K562 (cell line): ENCODE measurements at regions not wholly inside any gene's neighbourhood (a gene's known extent, or its start where the extent isn't known, plus 50 kb on each side); places are given as distances from the start of the nearest gene placed in this dataset.

Experiments
- ATAC-seq: fragments of 200-7000 bp; cut with Tn5 transposase; 3 replicates; pipeline ENCODE4 v1.9.1; 2020; ENCODE audit warnings: moderate library complexity
- BruUV-seq: library from RNA; stranded (reverse); fragments of 400-500 nt; replicated peaks from 2 replicates; lab custom pipeline; 2021; lab: Mats Ljungman, UMichigan
- CTCF ChIA-PET: fragments of 300-600 bp; formaldehyde crosslinking; extraction: SDS; loops from one replicate; lab custom pipeline; 2021; ENCODE audit warnings: low intra/inter-chr PET ratio; lab: Yijun Ruan, JAX
- POLR2A ChIA-PET: fragments of 300-600, 350-650 bp; sonication (Branson Sonifier 250); formaldehyde crosslinking; extraction: SDS; loops from one replicate; lab custom pipeline; 2021; ENCODE audit warnings: antibody characterized with exemption, inconsistent platforms; lab: Yijun Ruan, JAX
- DNase-seq, 4 experiments: peaks; one replicate each; pipeline versions ENCODE4 v3.0.0 to v3.0.0-alpha.2; 2011 to 2018; ENCODE audit warnings: low spot score in 3 of 4, mixed read lengths in 3 of 4; ENCODE audit errors: extremely low read depth in 1 of 4
- FAIRE-seq: peaks from 2 replicates; lab custom pipeline; 2011; peaks lifted over from hg19 to GRCh38; lab: Jason Lieb, UNC
- H2AFZ ChIP-seq: 2 replicates; pipeline ENCODE4 v1.6.0; 2011; ENCODE audit warnings: low read depth, low read length, control low read depth, inconsistent platforms
- H3K27ac ChIP-seq: fragments of 200-600 bp; 3 replicates; pipeline ENCODE4 v1.8.0; 2011; ENCODE audit warnings: low read depth, mild to moderate bottlenecking, control low read depth, inconsistent platforms, low read length, moderate library complexity, mixed read lengths; ENCODE audit errors: extremely low read depth
- H3K27me3 ChIP-seq, 2 experiments: fragments of 300-600 bp in 1 of 2; 2 replicates in 1 of 2; 3 replicates in 1 of 2; pipeline versions ENCODE4 v1.6.0 to v1.8.0; 2011; ENCODE audit warnings: inconsistent platforms in 2 of 2, low read length in 2 of 2, mild to moderate bottlenecking in 1 of 2, mixed read lengths in 1 of 2, moderate library complexity in 1 of 2; ENCODE audit not compliant: control insufficient read depth in 2 of 2, insufficient read depth in 2 of 2
- H3K36me3 ChIP-seq: fragments of 300-600 bp; 3 replicates; pipeline ENCODE4 v1.8.0; 2011; ENCODE audit warnings: mild to moderate bottlenecking, low read length, inconsistent platforms; ENCODE audit not compliant: control insufficient read depth, insufficient read depth
- H3K4me1 ChIP-seq, 2 experiments: fragments of 200-600 bp in 1 of 2; replicated peaks in 1 of 2; 2 replicates in 1 of 2; 3 replicates in 1 of 2; pipeline versions ENCODE4 v1.5.1 to v1.8.0; 2011; ENCODE audit warnings: inconsistent platforms in 2 of 2, low read length in 2 of 2, mild to moderate bottlenecking in 1 of 2, mixed read lengths in 1 of 2, moderate library complexity in 1 of 2; ENCODE audit not compliant: control insufficient read depth in 2 of 2, insufficient read depth in 2 of 2
- H3K4me2 ChIP-seq: 2 replicates; pipeline ENCODE4 v1.6.1; 2011; ENCODE audit warnings: low read length, control low read depth, inconsistent platforms, mixed read lengths; ENCODE audit not compliant: insufficient read depth
- H3K4me3 ChIP-seq: fragments of 200-600 bp; sonication (generic), shearing (Covaris generic); 2 replicates; pipeline ENCODE4 v1.5.1; 2016; ENCODE audit warnings: control low read depth, inconsistent platforms
- H3K79me2 ChIP-seq: fragments of 200-600 bp; 3 replicates; pipeline ENCODE4 v1.8.0; 2011; ENCODE audit warnings: low read length, inconsistent platforms; ENCODE audit not compliant: control insufficient read depth, insufficient read depth
- H3K9ac ChIP-seq, 2 experiments: 2 replicates each; pipeline versions ENCODE4 v1.6.0 to v1.6.1; 2011; ENCODE audit warnings: low read depth in 2 of 2, low read length in 2 of 2, control low read depth in 1 of 2, inconsistent platforms in 1 of 2, mild to moderate bottlenecking in 1 of 2, mixed read lengths in 1 of 2; ENCODE audit not compliant: insufficient read depth in 1 of 2
- H3K9me1 ChIP-seq: one replicate; pipeline ENCODE4 v1.6.0; 2011; ENCODE audit warnings: inconsistent platforms, mild to moderate bottlenecking, low read length, moderate library complexity; ENCODE audit not compliant: control insufficient read depth, insufficient read depth
- H3K9me3 ChIP-seq: replicated peaks from 2 replicates; pipeline ENCODE4 v1.5.1; 2011; ENCODE audit warnings: low read depth, low read length, inconsistent platforms; ENCODE audit not compliant: control insufficient read depth, insufficient read depth
- H4K20me1 ChIP-seq: replicated peaks from 2 replicates; pipeline ENCODE4 v1.6.1; 2011; ENCODE audit warnings: low read length, inconsistent platforms, mixed read lengths; ENCODE audit not compliant: control insufficient read depth, insufficient read depth
- C11orf30 ChIP-seq: fragments of 450-650 bp; IDR thresholded peaks from 2 replicates; pipeline ENCODE4 v1.6.1; 2016; ENCODE audit warnings: low read depth, mild to moderate bottlenecking
- ELF2 ChIP-seq: fragments of 250-450 bp; sonication (Bioruptor Pico); IDR thresholded peaks from 2 replicates; pipeline ENCODE4 v1.5.0; 2021; ENCODE audit warnings: mild to moderate bottlenecking
- ETS2 ChIP-seq: IDR thresholded peaks from 2 replicates; pipeline ENCODE4 v1.6.1; 2016; ENCODE audit warnings: borderline replicate concordance, missing genetic modification characterization, mild to moderate bottlenecking, moderate library complexity, missing compliant biosample characterization; ENCODE audit not compliant: poor library complexity, severe bottlenecking
- GTF2E2 ChIP-seq: fragments of 200-800 bp; sonication (Bioruptor generic); IDR thresholded peaks from 2 replicates; pipeline ENCODE4 v1.6.1; 2016; ENCODE audit warnings: missing genetic modification characterization, missing compliant biosample characterization
- GTF3C2 ChIP-seq: IDR thresholded peaks from 3 replicates; pipeline ENCODE4 v1.6.1; 2011; ENCODE audit warnings: borderline replicate concordance, mild to moderate bottlenecking, moderate library complexity; ENCODE audit not compliant: insufficient read length; ENCODE audit errors: extremely low read depth
- IRF2 ChIP-seq: sonication (generic); formaldehyde crosslinking; IDR thresholded peaks from 2 replicates; pipeline ENCODE4 v1.8.1; 2022; ENCODE audit warnings: mild to moderate bottlenecking, missing genetic modification reagents
- PPARD ChIP-seq: fragments of 250-450 bp; sonication (Bioruptor Pico); IDR thresholded peaks from 2 replicates; pipeline ENCODE4 v1.8.0; 2022; ENCODE audit warnings: inconsistent platforms, mild to moderate bottlenecking, moderate library complexity
- TFE3 ChIP-seq: fragments of 450-650 bp; formaldehyde crosslinking; IDR thresholded peaks from 2 replicates; pipeline ENCODE4 v1.4.0; 2020; ENCODE audit warnings: mild to moderate bottlenecking, mixed read lengths
- ZNF133 ChIP-seq: fragments of 250-450 bp; sonication (Bioruptor Pico); IDR thresholded peaks from 2 replicates; pipeline ENCODE4 v1.4.0; 2020; ENCODE audit warnings: mild to moderate bottlenecking
- ZNF263 ChIP-seq: sonication (generic); formaldehyde crosslinking; IDR thresholded peaks from 2 replicates; pipeline ENCODE4 v1.8.0; 2022; ENCODE audit warnings: mild to moderate bottlenecking, missing genetic modification reagents, borderline replicate concordance
- WGBS: fragments of 100-300 bp; shearing (Covaris generic); methylation state at CpG from one replicate; pipeline ENCODE4 v1.1.6; 2016; ENCODE audit warnings: low coverage, mixed read lengths; ENCODE audit not compliant: insufficient coverage; ENCODE audit errors: missing lambda C conversion rate; 5-methylcytosine and 5-hydroxymethylcytosine counted together
- in situ Hi-C: fragments of 300-500 bp; cut with MboI; formaldehyde crosslinking; loops from 4 replicates; pipeline ENCODE4 v1.15.0; 2018; ENCODE audit warnings: inconsistent platforms, mixed read lengths
- intact Hi-C: fragments of 100-400 bp; cut with micrococcal nuclease; formaldehyde crosslinking; loops from 2 replicates; pipeline ENCODE4 v1.14.2; 2022

GRCh38 chr10:43865265-43866135 lies 216.8 kb upstream of the ZNF32 start:
- no peak for FAIRE-seq
- BruUV-seq: no TSS peak
- Histone ChIP-seq H3K36me3 (no peaks in the 10 kb centered on the region), H3K9ac (no peak overlapping the region), H3K4me2 (no peak overlapping the region), H3K4me3 (no peak overlapping the region), H3K27me3 (peaks cover 2 to 32% of the 10 kb centered on the region in 2 experiments; a peak in 2 of 5 replicates), H3K9me3 (no peaks in the 10 kb centered on the region), H2AFZ (no peak overlapping the region), H4K20me1 (0 out of 2 replicates have a peak, but pooled peaks cover 4% of the 10 kb centered on the region), H3K4me1 (no peaks in the 10 kb centered on the region), H3K9me1 (no peaks in the 10 kb centered on the region), H3K79me2 (no peaks in the 10 kb centered on the region), H3K27ac (no peak overlapping the region)
- intact Hi-C loops (no loop called here), in situ Hi-C loops (no loop called here)
- WGBS: 0% methylated on average over 13 of the region's 13 CpGs
- no peak for ATAC-seq
- ChIA-PET POLR2A (interaction anchor here (0.6 to 1.4 kb wide), 3 partner anchors 8 to 23 kb away, joined by 3 read pairs; no protein-coding TSS in a partner anchor), CTCF (no interaction called here)
- no peak for TF ChIP-seq ELF2 (CRISPR knock-in tag)
- no peak for TF ChIP-seq GTF3C2
- no peak for TF ChIP-seq ZNF133
- TF ChIP-seq C11orf30: no peak
- TF ChIP-seq ETS2: no peak
- no peak for TF ChIP-seq GTF2E2 (tag)
- no peak for TF ChIP-seq TFE3 (CRISPR knock-in tag)
- no peak for TF ChIP-seq PPARD (CRISPR knock-in tag)
- no peak for TF ChIP-seq IRF2 (CRISPR knock-in tag)
- no peak for TF ChIP-seq ZNF263 (CRISPR knock-in tag)
- DNase-seq: no peak
